OCI-LY1 (cell line): ENCODE measurements at regions not wholly inside any gene's neighbourhood (a gene's known extent, or its start where the extent isn't known, plus 50 kb on each side); places are given as distances from the start of the nearest gene placed in this dataset.

Experiments used
- H2AFZ ChIP-seq: fragments of 200-600 bp; sonication (generic), shearing (Covaris generic); 2 replicates; pipeline ENCODE4 v1.6.0; 2014; ENCODE audit warnings: antibody characterized with exemption, mild to moderate bottlenecking, low read length
- H3F3A ChIP-seq: fragments of 200-600 bp; sonication (generic), shearing (Covaris generic); 2 replicates; pipeline ENCODE4 v1.6.0; 2014; ENCODE audit warnings: mild to moderate bottlenecking, antibody characterized with exemption, low read length, moderate library complexity; ENCODE audit not compliant: insufficient read depth
- H3K27ac ChIP-seq: fragments of 200-600 bp; sonication (generic); 2 replicates; pipeline ENCODE4 v1.5.1; 2014; ENCODE audit warnings: low read length, mixed run types, mild to moderate bottlenecking, low read depth; ENCODE audit not compliant: poor library complexity, severe bottlenecking
- H3K27me3 ChIP-seq: fragments of 200-600 bp; sonication (generic); 2 replicates; pipeline ENCODE4 v1.6.0; 2014; ENCODE audit warnings: antibody characterized with exemption, mild to moderate bottlenecking, low read length, moderate library complexity; ENCODE audit not compliant: insufficient read depth
- H3K36me3 ChIP-seq: fragments of 200-600 bp; sonication (generic); 2 replicates; pipeline ENCODE4 v1.6.1; 2014; ENCODE audit warnings: mild to moderate bottlenecking, antibody characterized with exemption, low read length, moderate library complexity, mixed read lengths; ENCODE audit not compliant: insufficient read depth
- H3K4me1 ChIP-seq: fragments of 200-600 bp; sonication (generic); 2 replicates; pipeline ENCODE4 v1.5.1; 2014; ENCODE audit warnings: mild to moderate bottlenecking, low read length, moderate library complexity; ENCODE audit not compliant: insufficient read depth, severe bottlenecking
- H3K4me2 ChIP-seq: fragments of 200-600 bp; sonication (generic), shearing (Covaris generic); 2 replicates; pipeline ENCODE4 v1.6.1; 2014; ENCODE audit warnings: low read length
- H3K4me3 ChIP-seq: fragments of 200-600 bp; sonication (generic); 2 replicates; pipeline ENCODE4 v1.5.1; 2014; ENCODE audit warnings: low read length, low read depth, mild to moderate bottlenecking, mixed read lengths; ENCODE audit not compliant: poor library complexity, severe bottlenecking
- H3K79me2 ChIP-seq: fragments of 200-600 bp; shearing (Covaris generic); 2 replicates; pipeline ENCODE4 v1.6.1; 2016; ENCODE audit warnings: mixed run types, low read length, mixed read lengths; ENCODE audit not compliant: insufficient read depth
- H3K9ac ChIP-seq: fragments of 200-600 bp; sonication (generic), shearing (Covaris generic); 2 replicates; pipeline ENCODE4 v1.6.1; 2014; ENCODE audit warnings: mild to moderate bottlenecking, low read length, mixed read lengths
- H3K9me2 ChIP-seq: fragments of 200-600 bp; sonication (generic), shearing (Covaris generic); 2 replicates; pipeline ENCODE4 v1.6.1; 2014; ENCODE audit warnings: low read depth, mild to moderate bottlenecking, low read length, mixed read lengths
- H3K9me3 ChIP-seq: fragments of 200-600 bp; shearing (Covaris generic); 2 replicates; pipeline ENCODE4 v1.6.1; 2014; ENCODE audit warnings: low read length, mixed read lengths
- H4K20me1 ChIP-seq: fragments of 200-600 bp; sonication (generic), shearing (Covaris generic); 2 replicates; pipeline ENCODE4 v1.6.0; 2016; ENCODE audit warnings: mild to moderate bottlenecking, low read length; ENCODE audit not compliant: insufficient read depth
- CTCF ChIP-seq: fragments of 200-600 bp; sonication (generic), shearing (Covaris generic); IDR thresholded peaks from 2 replicates; pipeline ENCODE4 v1.5.1; 2017; ENCODE audit warnings: mild to moderate bottlenecking, antibody characterized with exemption, low read length, moderate library complexity, mixed read lengths
- EZH2 ChIP-seq: fragments of 200-600 bp; sonication (generic), shearing (Covaris generic); IDR thresholded peaks from 2 replicates; pipeline ENCODE4 v1.8.0; 2017; ENCODE audit warnings: borderline replicate concordance, mixed run types, mild to moderate bottlenecking, antibody characterized with exemption, low read length, moderate library complexity, mixed read lengths

- Histone ChIP-seq H3K4me1 (no peaks in the 10 kb centered on the region), H3K27ac (no peak overlapping the region), H3K4me3 (no peak overlapping the region), H3K27me3 (no peaks in the 10 kb centered on the region), H3K36me3 (no peaks in the 10 kb centered on the region), H3K9me2 (no peaks in the 10 kb centered on the region), H3K79me2 (no peaks in the 10 kb centered on the region), H3F3A (no peaks in the 10 kb centered on the region), H3K4me2 (no peak overlapping the region), H4K20me1 (no peaks in the 10 kb centered on the region), H2AFZ (no peak overlapping the region), H3K9me3 (no peaks in the 10 kb centered on the region), H3K9ac (no peak overlapping the region)
- TF ChIP-seq EZH2 (no peak), CTCF (no peak)
These were observed 178.4 kb upstream of the SYNDIG1 start for GRCh38 chr20:24291014-24291413.

- TF ChIP-seq EZH2: no peak
- no peak for TF ChIP-seq CTCF
- H3K27me3 ChIP-seq: no peaks in the 10 kb centered on the region
These were observed 179.5 kb upstream of the SYNDIG1 start for GRCh38 chr20:24289737-24290481.

GRCh38 chr20:24283186-24283585 is 186.2 kb upstream of the SYNDIG1 start:
- Histone ChIP-seq H3K4me3 (no peak overlapping the region), H3K9ac (no peak overlapping the region), H3K27me3 (no peaks in the 10 kb centered on the region), H3K9me3 (no peaks in the 10 kb centered on the region), H3K9me2 (no peaks in the 10 kb centered on the region), H3K4me2 (no peak overlapping the region), H4K20me1 (no peaks in the 10 kb centered on the region), H3K36me3 (no peaks in the 10 kb centered on the region), H3F3A (no peaks in the 10 kb centered on the region), H3K79me2 (no peaks in the 10 kb centered on the region), H3K27ac (no peak overlapping the region), H2AFZ (no peak overlapping the region), H3K4me1 (no peaks in the 10 kb centered on the region)
- no peak for TF ChIP-seq CTCF
- no peak for TF ChIP-seq EZH2

More at GRCh38 chr20:24289737-24290481, 179.5 kb upstream of the SYNDIG1 start:
- no peak overlapping the region for H3K9ac ChIP-seq
- H3K4me2 ChIP-seq: no peak overlapping the region
- no peaks in the 10 kb centered on the region for H4K20me1 ChIP-seq
- H3F3A ChIP-seq: no peaks in the 10 kb centered on the region
- H3K4me3 ChIP-seq: no peak overlapping the region
- H3K79me2 ChIP-seq: no peaks in the 10 kb centered on the region
- H3K9me2 ChIP-seq: no peaks in the 10 kb centered on the region
- no peaks in the 10 kb centered on the region for H3K36me3 ChIP-seq
- no peak overlapping the region for H2AFZ ChIP-seq
- H3K4me1 ChIP-seq: no peaks in the 10 kb centered on the region
- H3K9me3 ChIP-seq: no peaks in the 10 kb centered on the region
- H3K27ac ChIP-seq: no peak overlapping the region
